HL-60 (cell line): ENCODE measurements at regions not wholly inside any gene's neighbourhood (a gene's known extent, or its start where the extent isn't known, plus 50 kb on each side); places are given as distances from the start of the nearest gene placed in this dataset.

Experiments used
- CTCF ChIP-seq: IDR thresholded peaks from one replicate; pipeline ENCODE4 v1.5.1; 2011; ENCODE audit warnings: low read length, control low read depth, inconsistent platforms; ENCODE audit not compliant: insufficient read depth
- GABPA ChIP-seq: IDR thresholded peaks from 2 replicates; pipeline ENCODE4 v1.6.1; 2012; ENCODE audit warnings: low read depth
- POLR2AphosphoS5 ChIP-seq: IDR thresholded peaks from 2 replicates; pipeline ENCODE4 v1.6.1; 2012; ENCODE audit warnings: low read depth
- TF ChIP-seq, protein P1 (sequence below): IDR thresholded peaks from 2 replicates; pipeline ENCODE4 v1.6.1; 2012; ENCODE audit warnings: low read depth; ENCODE audit not compliant: insufficient replicate concordance

- TF ChIP-seq CTCF (no peak), POLR2AphosphoS5 (no peak), GABPA (no peak)
- TF ChIP-seq, protein P1, sequence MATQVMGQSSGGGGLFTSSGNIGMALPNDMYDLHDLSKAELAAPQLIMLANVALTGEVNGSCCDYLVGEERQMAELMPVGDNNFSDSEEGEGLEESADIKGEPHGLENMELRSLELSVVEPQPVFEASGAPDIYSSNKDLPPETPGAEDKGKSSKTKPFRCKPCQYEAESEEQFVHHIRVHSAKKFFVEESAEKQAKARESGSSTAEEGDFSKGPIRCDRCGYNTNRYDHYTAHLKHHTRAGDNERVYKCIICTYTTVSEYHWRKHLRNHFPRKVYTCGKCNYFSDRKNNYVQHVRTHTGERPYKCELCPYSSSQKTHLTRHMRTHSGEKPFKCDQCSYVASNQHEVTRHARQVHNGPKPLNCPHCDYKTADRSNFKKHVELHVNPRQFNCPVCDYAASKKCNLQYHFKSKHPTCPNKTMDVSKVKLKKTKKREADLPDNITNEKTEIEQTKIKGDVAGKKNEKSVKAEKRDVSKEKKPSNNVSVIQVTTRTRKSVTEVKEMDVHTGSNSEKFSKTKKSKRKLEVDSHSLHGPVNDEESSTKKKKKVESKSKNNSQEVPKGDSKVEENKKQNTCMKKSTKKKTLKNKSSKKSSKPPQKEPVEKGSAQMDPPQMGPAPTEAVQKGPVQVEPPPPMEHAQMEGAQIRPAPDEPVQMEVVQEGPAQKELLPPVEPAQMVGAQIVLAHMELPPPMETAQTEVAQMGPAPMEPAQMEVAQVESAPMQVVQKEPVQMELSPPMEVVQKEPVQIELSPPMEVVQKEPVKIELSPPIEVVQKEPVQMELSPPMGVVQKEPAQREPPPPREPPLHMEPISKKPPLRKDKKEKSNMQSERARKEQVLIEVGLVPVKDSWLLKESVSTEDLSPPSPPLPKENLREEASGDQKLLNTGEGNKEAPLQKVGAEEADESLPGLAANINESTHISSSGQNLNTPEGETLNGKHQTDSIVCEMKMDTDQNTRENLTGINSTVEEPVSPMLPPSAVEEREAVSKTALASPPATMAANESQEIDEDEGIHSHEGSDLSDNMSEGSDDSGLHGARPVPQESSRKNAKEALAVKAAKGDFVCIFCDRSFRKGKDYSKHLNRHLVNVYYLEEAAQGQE, result no peak
These were observed 271.0 kb upstream of the SLC30A5 start for GRCh38 chr5:68822796-68823195.
